H1 (cell line): ENCODE measurements at regions not wholly inside any gene's neighbourhood (a gene's known extent, or its start where the extent isn't known, plus 50 kb on each side); places are given as distances from the start of the nearest gene placed in this dataset.

Source experiments
- BRCA1 ChIP-seq: IDR thresholded peaks from 2 replicates; pipeline ENCODE4 v1.6.1; 2012; ENCODE audit warnings: low read depth, low read length, improper control_type of control experiment
- CEBPB ChIP-seq: IDR thresholded peaks from 2 replicates; pipeline ENCODE4 v1.6.1; 2012; ENCODE audit warnings: low read depth, low read length
- CHD1 ChIP-seq: IDR thresholded peaks from 2 replicates; pipeline ENCODE4 v1.6.1; 2012; ENCODE audit warnings: low read depth, low read length, improper control_type of control experiment
- CHD2 ChIP-seq: IDR thresholded peaks from 2 replicates; pipeline ENCODE4 v1.6.1; 2012; ENCODE audit warnings: low read length, improper control_type of control experiment
- FOSL1 ChIP-seq: IDR thresholded peaks from 2 replicates; pipeline ENCODE4 v1.6.1; 2011; ENCODE audit warnings: mild to moderate bottlenecking, low read depth, low read length, moderate library complexity; ENCODE audit not compliant: insufficient read depth
- GTF2F1 ChIP-seq: IDR thresholded peaks from 2 replicates; pipeline ENCODE4 v1.6.1; 2012; ENCODE audit warnings: low read depth, low read length, improper control_type of control experiment, borderline replicate concordance
- RBBP5 ChIP-seq: IDR thresholded peaks from 2 replicates; pipeline ENCODE4 v1.7.1; 2012; ENCODE audit warnings: low read depth, mild to moderate bottlenecking, inconsistent platforms, low read length, moderate library complexity, borderline replicate concordance
- RFX5 ChIP-seq: IDR thresholded peaks from 2 replicates; pipeline ENCODE4 v1.6.1; 2011; ENCODE audit warnings: low read depth, low read length, improper control_type of control experiment, borderline replicate concordance
- TAF7 ChIP-seq: optimal IDR thresholded peaks from 2 replicates; pipeline ENCODE3; 2011; ENCODE audit warnings: low read depth, mild to moderate bottlenecking, inconsistent platforms, low read length, moderate library complexity, borderline replicate concordance
- TCF12 ChIP-seq: IDR thresholded peaks from 2 replicates; pipeline ENCODE4 v1.6.1; 2011; ENCODE audit warnings: low read depth, mild to moderate bottlenecking, low read length
- TF ChIP-seq, protein P1 (sequence below), 3 experiments: IDR thresholded peaks; 1 replicate in 2 of 3; 2 replicates in 1 of 3; pipeline versions ENCODE4 v1.5.1 to v1.6.1; 2011; ENCODE audit warnings: low read length in 3 of 3, mild to moderate bottlenecking in 3 of 3, inconsistent platforms in 2 of 3, low read depth in 1 of 3, moderate library complexity in 1 of 3; ENCODE audit not compliant: insufficient read depth in 1 of 3; ENCODE audit errors: control extremely low read depth in 1 of 3
- TF ChIP-seq, protein P2 (sequence below): IDR thresholded peaks from 2 replicates; pipeline ENCODE4 v1.6.1; 2012; ENCODE audit warnings: inconsistent platforms
- TF ChIP-seq, protein P3 (sequence below): IDR thresholded peaks from 2 replicates; pipeline ENCODE4 v1.6.1; 2011; ENCODE audit warnings: low read length, improper control_type of control experiment

DNA sequence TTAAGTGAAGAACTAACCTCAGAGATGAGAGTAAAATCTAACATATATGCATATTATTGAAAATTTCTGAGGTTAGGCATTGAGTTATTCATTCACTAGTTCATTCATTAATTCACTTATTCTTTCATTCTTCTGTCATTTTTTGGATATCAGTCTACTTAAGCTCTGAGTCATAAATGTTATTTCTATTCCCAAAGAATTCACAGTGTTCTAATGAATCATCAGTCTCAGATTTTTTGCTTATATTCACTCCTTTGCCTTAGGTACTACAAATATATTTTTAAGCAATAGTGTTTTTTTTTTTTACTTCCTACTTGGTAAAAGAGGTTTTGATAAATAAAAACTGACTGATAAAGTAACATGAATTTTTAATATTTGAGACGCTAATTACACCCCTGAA, 95.2 kb upstream of the DKK2 start (continued):
- TF ChIP-seq, protein P1, sequence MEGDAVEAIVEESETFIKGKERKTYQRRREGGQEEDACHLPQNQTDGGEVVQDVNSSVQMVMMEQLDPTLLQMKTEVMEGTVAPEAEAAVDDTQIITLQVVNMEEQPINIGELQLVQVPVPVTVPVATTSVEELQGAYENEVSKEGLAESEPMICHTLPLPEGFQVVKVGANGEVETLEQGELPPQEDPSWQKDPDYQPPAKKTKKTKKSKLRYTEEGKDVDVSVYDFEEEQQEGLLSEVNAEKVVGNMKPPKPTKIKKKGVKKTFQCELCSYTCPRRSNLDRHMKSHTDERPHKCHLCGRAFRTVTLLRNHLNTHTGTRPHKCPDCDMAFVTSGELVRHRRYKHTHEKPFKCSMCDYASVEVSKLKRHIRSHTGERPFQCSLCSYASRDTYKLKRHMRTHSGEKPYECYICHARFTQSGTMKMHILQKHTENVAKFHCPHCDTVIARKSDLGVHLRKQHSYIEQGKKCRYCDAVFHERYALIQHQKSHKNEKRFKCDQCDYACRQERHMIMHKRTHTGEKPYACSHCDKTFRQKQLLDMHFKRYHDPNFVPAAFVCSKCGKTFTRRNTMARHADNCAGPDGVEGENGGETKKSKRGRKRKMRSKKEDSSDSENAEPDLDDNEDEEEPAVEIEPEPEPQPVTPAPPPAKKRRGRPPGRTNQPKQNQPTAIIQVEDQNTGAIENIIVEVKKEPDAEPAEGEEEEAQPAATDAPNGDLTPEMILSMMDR (IDR thresholded peaks at IDR 0.05; ENCODE audit: control extremely low read depth in 1 of 3, insufficient read depth in 1 of 3, low read depth in 1 of 3, low read length in 3 of 3) = no peak
- no peak for TF ChIP-seq CHD2
- TF ChIP-seq GTF2F1 = no peak
- TF ChIP-seq RBBP5 = no peak
- TF ChIP-seq, protein P2, sequence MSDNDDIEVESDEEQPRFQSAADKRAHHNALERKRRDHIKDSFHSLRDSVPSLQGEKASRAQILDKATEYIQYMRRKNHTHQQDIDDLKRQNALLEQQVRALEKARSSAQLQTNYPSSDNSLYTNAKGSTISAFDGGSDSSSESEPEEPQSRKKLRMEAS = no peak
- no peak for TF ChIP-seq CHD1
- TF ChIP-seq CEBPB = no peak
- TF ChIP-seq, protein P3, sequence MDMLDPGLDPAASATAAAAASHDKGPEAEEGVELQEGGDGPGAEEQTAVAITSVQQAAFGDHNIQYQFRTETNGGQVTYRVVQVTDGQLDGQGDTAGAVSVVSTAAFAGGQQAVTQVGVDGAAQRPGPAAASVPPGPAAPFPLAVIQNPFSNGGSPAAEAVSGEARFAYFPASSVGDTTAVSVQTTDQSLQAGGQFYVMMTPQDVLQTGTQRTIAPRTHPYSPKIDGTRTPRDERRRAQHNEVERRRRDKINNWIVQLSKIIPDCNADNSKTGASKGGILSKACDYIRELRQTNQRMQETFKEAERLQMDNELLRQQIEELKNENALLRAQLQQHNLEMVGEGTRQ = no peak
- no peak for TF ChIP-seq RFX5
- no peak for TF ChIP-seq TAF7
- TF ChIP-seq BRCA1 = no peak
- no peak for TF ChIP-seq FOSL1
- no peak for TF ChIP-seq TCF12
- TF ChIP-seq, all 59 proteins: peak for 0
